HepG2 (cell line): ENCODE measurements at regions not wholly inside any gene's neighbourhood (a gene's known extent, or its start where the extent isn't known, plus 50 kb on each side); places are given as distances from the start of the nearest gene placed in this dataset.

ENCODE experiments used
- NCOA5 ChIP-seq: sonication (generic); formaldehyde crosslinking; IDR thresholded peaks from 2 replicates; pipeline ENCODE4 v1.4.0; 2020; ENCODE audit warnings: missing genetic modification reagents
- ZBTB7B ChIP-seq: sonication (generic); formaldehyde crosslinking; IDR thresholded peaks from 2 replicates; pipeline ENCODE4 v1.4.0; 2020; ENCODE audit warnings: missing genetic modification reagents
- ZFP62 ChIP-seq: sonication (generic); formaldehyde crosslinking; IDR thresholded peaks from 2 replicates; pipeline ENCODE4 v1.4.0; 2020; ENCODE audit warnings: missing genetic modification reagents
- ZNF180 ChIP-seq: sonication (generic); formaldehyde crosslinking; IDR thresholded peaks from 2 replicates; pipeline ENCODE4 v1.4.0; 2020; ENCODE audit warnings: low read depth, missing genetic modification reagents, borderline replicate concordance
- TF ChIP-seq, protein P1 (sequence below): sonication (generic); formaldehyde crosslinking; IDR thresholded peaks from 2 replicates; pipeline ENCODE4 v1.5.0; 2020; ENCODE audit warnings: mild to moderate bottlenecking, missing genetic modification reagents, borderline replicate concordance
- TF ChIP-seq, protein P2 (sequence below): IDR thresholded peaks from 2 replicates; pipeline ENCODE4 v1.6.1; 2018; ENCODE audit warnings: missing genetic modification reagents, mild to moderate bottlenecking, missing compliant biosample characterization
- TF ChIP-seq, protein P3 (sequence below): sonication (generic); formaldehyde crosslinking; IDR thresholded peaks from 2 replicates; pipeline ENCODE4 v1.8.1; 2023; ENCODE audit warnings: mild to moderate bottlenecking, missing genetic modification reagents

DNA sequence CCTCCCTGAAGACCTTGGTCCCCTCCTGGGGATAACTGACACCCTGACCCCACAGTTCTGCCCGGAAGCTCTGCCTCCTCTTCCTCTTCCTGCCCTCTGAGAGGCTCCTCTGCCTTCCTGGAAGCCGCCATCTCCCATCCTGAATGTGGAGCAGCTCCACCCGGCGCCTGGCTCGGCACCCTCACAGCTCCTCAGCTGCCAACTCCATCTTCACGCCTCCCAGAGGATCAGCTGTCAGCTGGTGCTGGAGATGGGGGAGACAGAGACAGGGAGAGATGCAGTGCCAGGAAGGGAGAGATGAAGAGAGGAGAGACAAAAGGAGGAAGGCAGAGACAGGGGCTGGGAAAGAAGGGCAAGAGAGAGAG is 210.4 kb upstream of the CSF3R start (continued):
- TF ChIP-seq, protein P1, sequence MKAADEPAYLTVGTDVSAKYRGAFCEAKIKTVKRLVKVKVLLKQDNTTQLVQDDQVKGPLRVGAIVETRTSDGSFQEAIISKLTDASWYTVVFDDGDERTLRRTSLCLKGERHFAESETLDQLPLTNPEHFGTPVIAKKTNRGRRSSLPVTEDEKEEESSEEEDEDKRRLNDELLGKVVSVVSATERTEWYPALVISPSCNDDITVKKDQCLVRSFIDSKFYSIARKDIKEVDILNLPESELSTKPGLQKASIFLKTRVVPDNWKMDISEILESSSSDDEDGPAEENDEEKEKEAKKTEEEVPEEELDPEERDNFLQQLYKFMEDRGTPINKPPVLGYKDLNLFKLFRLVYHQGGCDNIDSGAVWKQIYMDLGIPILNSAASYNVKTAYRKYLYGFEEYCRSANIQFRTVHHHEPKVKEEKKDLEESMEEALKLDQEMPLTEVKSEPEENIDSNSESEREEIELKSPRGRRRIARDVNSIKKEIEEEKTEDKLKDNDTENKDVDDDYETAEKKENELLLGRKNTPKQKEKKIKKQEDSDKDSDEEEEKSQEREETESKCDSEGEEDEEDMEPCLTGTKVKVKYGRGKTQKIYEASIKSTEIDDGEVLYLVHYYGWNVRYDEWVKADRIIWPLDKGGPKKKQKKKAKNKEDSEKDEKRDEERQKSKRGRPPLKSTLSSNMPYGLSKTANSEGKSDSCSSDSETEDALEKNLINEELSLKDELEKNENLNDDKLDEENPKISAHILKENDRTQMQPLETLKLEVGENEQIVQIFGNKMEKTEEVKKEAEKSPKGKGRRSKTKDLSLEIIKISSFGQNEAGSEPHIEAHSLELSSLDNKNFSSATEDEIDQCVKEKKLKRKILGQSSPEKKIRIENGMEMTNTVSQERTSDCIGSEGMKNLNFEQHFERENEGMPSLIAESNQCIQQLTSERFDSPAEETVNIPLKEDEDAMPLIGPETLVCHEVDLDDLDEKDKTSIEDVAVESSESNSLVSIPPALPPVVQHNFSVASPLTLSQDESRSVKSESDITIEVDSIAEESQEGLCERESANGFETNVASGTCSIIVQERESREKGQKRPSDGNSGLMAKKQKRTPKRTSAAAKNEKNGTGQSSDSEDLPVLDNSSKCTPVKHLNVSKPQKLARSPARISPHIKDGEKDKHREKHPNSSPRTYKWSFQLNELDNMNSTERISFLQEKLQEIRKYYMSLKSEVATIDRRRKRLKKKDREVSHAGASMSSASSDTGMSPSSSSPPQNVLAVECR (CRISPR knock-in tag), result no peak
- TF ChIP-seq, protein P2, sequence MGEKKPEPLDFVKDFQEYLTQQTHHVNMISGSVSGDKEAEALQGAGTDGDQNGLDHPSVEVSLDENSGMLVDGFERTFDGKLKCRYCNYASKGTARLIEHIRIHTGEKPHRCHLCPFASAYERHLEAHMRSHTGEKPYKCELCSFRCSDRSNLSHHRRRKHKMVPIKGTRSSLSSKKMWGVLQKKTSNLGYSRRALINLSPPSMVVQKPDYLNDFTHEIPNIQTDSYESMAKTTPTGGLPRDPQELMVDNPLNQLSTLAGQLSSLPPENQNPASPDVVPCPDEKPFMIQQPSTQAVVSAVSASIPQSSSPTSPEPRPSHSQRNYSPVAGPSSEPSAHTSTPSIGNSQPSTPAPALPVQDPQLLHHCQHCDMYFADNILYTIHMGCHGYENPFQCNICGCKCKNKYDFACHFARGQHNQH, result no peak
- no peak for TF ChIP-seq ZBTB7B
- TF ChIP-seq ZFP62, result no peak
- no peak for TF ChIP-seq ZNF180 (CRISPR knock-in tag)
- TF ChIP-seq, protein P3, sequence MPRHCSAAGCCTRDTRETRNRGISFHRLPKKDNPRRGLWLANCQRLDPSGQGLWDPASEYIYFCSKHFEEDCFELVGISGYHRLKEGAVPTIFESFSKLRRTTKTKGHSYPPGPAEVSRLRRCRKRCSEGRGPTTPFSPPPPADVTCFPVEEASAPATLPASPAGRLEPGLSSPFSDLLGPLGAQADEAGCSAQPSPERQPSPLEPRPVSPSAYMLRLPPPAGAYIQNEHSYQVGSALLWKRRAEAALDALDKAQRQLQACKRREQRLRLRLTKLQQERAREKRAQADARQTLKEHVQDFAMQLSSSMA (CRISPR knock-in tag), result no peak
- TF ChIP-seq NCOA5, result no peak
- TF ChIP-seq, all 625 proteins: peak for 0
